ENCODE measurements at regions not wholly inside any gene's neighbourhood (a gene's known extent, or its start where the extent isn't known, plus 50 kb on each side); places are given as distances from the start of the nearest gene placed in this dataset.

GRCh38 chr5:36462295-36463021 lies 143.9 kb upstream of the SLC1A3 start:
- H3K4me2 ChIP-seq (ENCODE audit: control insufficient read depth, insufficient read depth), result no peak overlapping the region
- ChIA-PET POLR2A (no interaction called here), SMC1A (ENCODE audit: uncharacterized antibody, unreplicated experiment) (no interaction called here), RAD21 (ENCODE audit: unreplicated experiment) (interaction anchor here (1.0 kb wide), 1 partner anchor 197 kb away, joined by 3 read pairs; no protein-coding TSS in a partner anchor), CTCF (interaction anchor here (1.1 kb wide), 1 partner anchor 197 kb away, joined by 3 read pairs; no protein-coding TSS in a partner anchor)
- DNase-seq (ENCODE audit: low read depth, low spot score), result no peak
- BruUV-seq (replicated peaks), result no TSS peak
- H3K27me3 ChIP-seq (replicated peaks in 1 of 2; ENCODE audit: control insufficient read depth in 2 of 2, insufficient read depth in 2 of 2, low read length in 1 of 2), result no peaks in the 10 kb centered on the region
- H3K4me1 ChIP-seq (ENCODE audit: control insufficient read depth, insufficient read depth, low read length), result no peaks in the 10 kb centered on the region
- no peak overlapping the region for H2AFZ ChIP-seq (ENCODE audit: control insufficient read depth, low read depth, low read length)
- WGBS (ENCODE audit: insufficient coverage, insufficient replicate concordance, low lambda C conversion rate, missing lambda C conversion rate), result 22% methylated on average over 5 of the region's 5 CpGs
- intact Hi-C loops (cut with micrococcal nuclease; ENCODE audit: unreplicated experiment), result no loop called here
- TF ChIP-seq MEF2A (IDR thresholded peaks at IDR 0.05; ENCODE audit: insufficient read depth, low read depth, low read length) (no peak), PAX8 (IDR thresholded peaks at IDR 0.05) (no peak), RUNX3 (IDR thresholded peaks at IDR 0.05; ENCODE audit: low read length) (no peak), POU2F2 (IDR thresholded peaks at IDR 0.05; ENCODE audit: borderline replicate concordance, low read depth, low read length) (no peak), TCF3 (IDR thresholded peaks at IDR 0.05; ENCODE audit: borderline replicate concordance, insufficient read depth, low read depth, low read length) (no peak), PAX5 (IDR thresholded peaks at IDR 0.05; ENCODE audit: borderline replicate concordance, low read depth, low read length) (no peak), ZBTB4 (CRISPR knock-in tag; IDR thresholded peaks at IDR 0.05) (no peak), IRF5 (IDR thresholded peaks at IDR 0.05; ENCODE audit: borderline replicate concordance) (no peak)
- TF ChIP-seq, protein P1, sequence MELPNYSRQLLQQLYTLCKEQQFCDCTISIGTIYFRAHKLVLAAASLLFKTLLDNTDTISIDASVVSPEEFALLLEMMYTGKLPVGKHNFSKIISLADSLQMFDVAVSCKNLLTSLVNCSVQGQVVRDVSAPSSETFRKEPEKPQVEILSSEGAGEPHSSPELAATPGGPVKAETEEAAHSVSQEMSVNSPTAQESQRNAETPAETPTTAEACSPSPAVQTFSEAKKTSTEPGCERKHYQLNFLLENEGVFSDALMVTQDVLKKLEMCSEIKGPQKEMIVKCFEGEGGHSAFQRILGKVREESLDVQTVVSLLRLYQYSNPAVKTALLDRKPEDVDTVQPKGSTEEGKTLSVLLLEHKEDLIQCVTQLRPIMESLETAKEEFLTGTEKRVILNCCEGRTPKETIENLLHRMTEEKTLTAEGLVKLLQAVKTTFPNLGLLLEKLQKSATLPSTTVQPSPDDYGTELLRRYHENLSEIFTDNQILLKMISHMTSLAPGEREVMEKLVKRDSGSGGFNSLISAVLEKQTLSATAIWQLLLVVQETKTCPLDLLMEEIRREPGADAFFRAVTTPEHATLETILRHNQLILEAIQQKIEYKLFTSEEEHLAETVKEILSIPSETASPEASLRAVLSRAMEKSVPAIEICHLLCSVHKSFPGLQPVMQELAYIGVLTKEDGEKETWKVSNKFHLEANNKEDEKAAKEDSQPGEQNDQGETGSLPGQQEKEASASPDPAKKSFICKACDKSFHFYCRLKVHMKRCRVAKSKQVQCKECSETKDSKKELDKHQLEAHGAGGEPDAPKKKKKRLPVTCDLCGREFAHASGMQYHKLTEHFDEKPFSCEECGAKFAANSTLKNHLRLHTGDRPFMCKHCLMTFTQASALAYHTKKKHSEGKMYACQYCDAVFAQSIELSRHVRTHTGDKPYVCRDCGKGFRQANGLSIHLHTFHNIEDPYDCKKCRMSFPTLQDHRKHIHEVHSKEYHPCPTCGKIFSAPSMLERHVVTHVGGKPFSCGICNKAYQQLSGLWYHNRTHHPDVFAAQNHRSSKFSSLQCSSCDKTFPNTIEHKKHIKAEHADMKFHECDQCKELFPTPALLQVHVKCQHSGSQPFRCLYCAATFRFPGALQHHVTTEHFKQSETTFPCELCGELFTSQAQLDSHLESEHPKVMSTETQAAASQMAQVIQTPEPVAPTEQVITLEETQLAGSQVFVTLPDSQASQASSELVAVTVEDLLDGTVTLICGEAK (IDR thresholded peaks at IDR 0.05; ENCODE audit: borderline replicate concordance), result no peak
- no peaks in the 10 kb centered on the region for H3K9me3 ChIP-seq (replicated peaks; ENCODE audit: control insufficient read depth, insufficient read depth, low read length)
- in situ Hi-C loops (cut with MboI), result no loop called here
- no peaks in the 10 kb centered on the region for H4K20me1 ChIP-seq (ENCODE audit: control insufficient read depth, insufficient read depth)
- FAIRE-seq, result no peak
- no peak overlapping the region for H3K9ac ChIP-seq (ENCODE audit: control insufficient read depth, insufficient read depth, low read length)
- no peak for ATAC-seq
- no peaks in the 10 kb centered on the region for H3K79me2 ChIP-seq (ENCODE audit: control insufficient read depth, insufficient read depth, low read length)
- H3K27ac ChIP-seq (ENCODE audit: control insufficient read depth, insufficient read depth), result no peak overlapping the region
- no peaks in the 10 kb centered on the region for H3K36me3 ChIP-seq (ENCODE audit: control insufficient read depth in 2 of 2, insufficient read depth in 2 of 2, low read length in 1 of 2)
- no peak overlapping the region for H3K4me3 ChIP-seq
